Mononuclear cell (primary cell): ENCODE measurements at regions not wholly inside any gene's neighbourhood (a gene's known extent, or its start where the extent isn't known, plus 50 kb on each side); places are given as distances from the start of the nearest gene placed in this dataset.
"Not testable (repeated sequence)": the region's sequence is repeated elsewhere in the genome, so short reads cannot be mapped to it uniquely, and the experiment has no call there.

Source experiments
- H3K27me3 ChIP-seq: 2 replicates; pipeline ENCODE4 v1.6.0; 2011; ENCODE audit warnings: low read length, control low read depth; ENCODE audit not compliant: insufficient read depth
- H3K4me1 ChIP-seq: 2 replicates; pipeline ENCODE4 v1.5.1; 2011; ENCODE audit warnings: mild to moderate bottlenecking, low read length, control low read depth; ENCODE audit not compliant: insufficient read depth
- H3K4me3 ChIP-seq: 2 replicates; pipeline ENCODE4 v1.5.1; 2011; ENCODE audit warnings: mild to moderate bottlenecking, low read length, moderate library complexity
- H3K9me3 ChIP-seq: 2 replicates; pipeline ENCODE4 v1.5.1; 2011; ENCODE audit warnings: low read depth, mild to moderate bottlenecking, control low read depth, low read length

- Histone ChIP-seq H3K4me3 (no peak overlapping the region), H3K4me1 (no peaks in the 10 kb centered on the region), H3K27me3 (no peaks in the 10 kb centered on the region), H3K9me3 (no peaks in the 10 kb centered on the region)
Observed at GRCh38 chr7:56483861-56484550, 367.8 kb upstream of the NUPR2 start.

- no peaks in the 10 kb centered on the region for H3K27me3 ChIP-seq
- H3K9me3 ChIP-seq, result no peaks in the 10 kb centered on the region
- no peak overlapping the region for H3K4me3 ChIP-seq
- no peaks in the 10 kb centered on the region for H3K4me1 ChIP-seq
Observed at GRCh38 chr7:56483153-56483552, 366.9 kb upstream of the NUPR2 start.

DNA sequence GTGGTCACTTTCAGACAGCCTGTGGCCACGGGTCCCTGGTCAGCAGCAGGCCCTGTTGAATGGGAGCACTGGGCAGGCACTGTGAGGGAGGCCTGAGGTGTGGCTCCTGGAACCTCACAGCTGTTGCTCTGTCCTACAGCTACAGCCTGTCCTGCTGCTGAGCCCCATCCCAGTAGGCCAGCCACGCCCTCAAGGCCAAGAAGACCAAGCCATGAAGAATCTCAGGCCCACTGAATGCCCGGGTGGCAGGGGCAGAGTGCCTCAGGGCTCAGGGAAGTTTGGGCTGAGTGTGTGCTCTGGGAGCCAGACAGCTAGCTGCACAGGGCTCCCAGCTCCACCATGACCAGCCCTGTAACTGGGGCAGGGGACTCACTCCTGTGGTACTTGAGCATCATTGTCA is 363.5 kb upstream of the NUPR2 start:
- Histone ChIP-seq H3K9me3 (peaks cover 5% of the 10 kb centered on the region), H3K4me1 (no peaks in the 10 kb centered on the region), H3K4me3 (no peak overlapping the region), H3K27me3 (no peaks in the 10 kb centered on the region)

- peaks cover 5% of the 10 kb centered on the region for H3K9me3 ChIP-seq
- no peaks in the 10 kb centered on the region for H3K4me1 ChIP-seq
- no peak overlapping the region for H3K4me3 ChIP-seq
Observed at GRCh38 chr7:56479136-56479535, 362.9 kb upstream of the NUPR2 start.

DNA sequence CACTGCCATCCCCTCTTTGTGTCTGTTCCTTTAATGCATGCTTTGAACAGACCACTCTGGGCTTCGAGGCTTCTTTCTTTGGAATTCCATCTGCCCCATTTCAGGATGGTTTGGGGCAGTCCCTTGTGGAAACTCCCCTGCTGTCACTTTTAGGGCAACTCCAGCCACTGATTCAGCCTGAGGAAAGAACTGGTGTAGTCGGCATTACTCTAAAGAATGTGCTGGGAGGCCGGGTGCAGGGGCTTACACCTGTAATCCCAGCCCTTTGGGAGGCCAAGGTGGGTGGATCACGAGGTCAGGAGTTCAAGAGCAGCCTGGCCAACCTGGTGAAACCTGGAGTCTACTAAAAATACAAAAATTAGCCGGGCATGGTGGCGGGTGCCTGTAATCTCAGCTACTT is 358.1 kb upstream of the NUPR2 start:
- H3K4me3 ChIP-seq, result no peak overlapping the region
- peaks cover 23% of the 10 kb centered on the region for H3K9me3 ChIP-seq
- H3K4me1 ChIP-seq, result no peaks in the 10 kb centered on the region
- H3K27me3 ChIP-seq, result no peaks in the 10 kb centered on the region

More at GRCh38 chr7:56479136-56479535, 362.9 kb upstream of the NUPR2 start:
- no peaks in the 10 kb centered on the region for H3K27me3 ChIP-seq

GRCh38 chr7:56471811-56472210 is 355.6 kb upstream of the NUPR2 start:
- H3K4me3 ChIP-seq, result no peak overlapping the region
- H3K27me3 ChIP-seq, result no peaks in the 10 kb centered on the region
- H3K4me1 ChIP-seq, result no peaks in the 10 kb centered on the region
- H3K9me3 ChIP-seq, result peaks cover 46% of the 10 kb centered on the region

DNA sequence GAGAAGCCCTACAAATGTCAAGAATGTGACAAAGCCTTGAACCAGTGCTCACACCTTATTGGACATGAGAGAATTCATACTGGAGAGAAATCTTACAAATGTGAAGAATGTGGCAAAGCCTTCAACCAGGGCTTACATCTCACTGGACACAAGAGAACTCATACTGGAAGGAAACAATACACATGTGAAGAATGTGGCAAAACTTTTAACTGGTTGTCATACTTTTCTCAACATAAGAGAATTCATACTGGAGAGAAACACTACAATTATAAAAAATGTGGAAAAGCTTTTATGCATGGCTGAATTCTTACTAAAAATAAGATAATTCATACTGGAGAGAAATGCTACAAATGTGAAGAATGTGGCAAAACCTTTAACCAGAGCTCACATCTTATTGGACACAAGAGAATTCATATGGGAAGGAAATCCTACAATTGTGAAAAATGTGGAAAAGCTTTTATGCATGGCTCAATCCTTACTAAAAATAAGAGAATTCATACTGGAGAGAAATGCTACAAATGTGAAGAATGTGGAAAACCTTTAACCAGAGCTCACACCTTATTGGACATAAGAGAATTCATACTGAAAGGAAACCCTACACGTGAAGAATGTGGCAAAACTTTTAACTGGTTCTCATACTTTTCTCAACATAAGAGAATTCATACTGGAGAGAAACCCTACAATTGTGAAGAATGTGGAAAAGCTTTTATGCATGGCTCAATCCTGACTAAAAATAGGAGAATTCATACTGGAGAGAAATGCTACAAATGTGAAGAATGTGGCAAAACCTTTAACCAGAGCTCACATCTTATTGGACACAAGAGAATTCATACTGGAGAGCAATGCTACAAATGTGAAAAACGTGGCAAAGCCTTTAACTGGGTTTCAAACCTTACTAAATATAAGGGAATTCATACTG is 350.6 kb upstream of the NUPR2 start:
- not testable (repeated sequence) for H3K4me3 ChIP-seq, H3K27me3 ChIP-seq, H3K4me1 ChIP-seq
- peaks cover 85% of the 10 kb centered on the region for H3K9me3 ChIP-seq

DNA sequence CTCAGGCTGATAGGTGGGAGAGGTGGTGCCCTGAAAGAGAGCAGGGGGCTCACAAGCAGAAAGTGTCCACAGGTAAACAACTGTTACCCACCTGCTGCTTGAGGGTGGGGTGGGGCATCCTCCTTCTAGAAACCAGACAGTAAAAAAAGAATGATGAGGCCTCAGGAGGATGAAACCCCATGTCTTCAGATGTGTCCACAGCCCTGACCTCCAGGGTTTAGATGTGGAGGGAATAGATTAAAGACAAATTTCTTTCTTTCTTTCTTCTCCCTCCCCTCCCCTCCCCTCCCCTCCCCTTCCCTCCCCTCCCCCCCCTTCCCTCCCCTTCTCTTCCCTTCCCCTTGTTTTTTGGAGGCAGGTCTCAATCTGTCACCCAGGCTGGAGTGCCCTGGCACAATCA is 333.5 kb upstream of the NUPR2 start:
- Histone ChIP-seq H3K4me1 (no peaks in the 10 kb centered on the region), H3K27me3 (no peaks in the 10 kb centered on the region), H3K4me3 (no peak overlapping the region), H3K9me3 (peaks cover 15% of the 10 kb centered on the region)

DNA sequence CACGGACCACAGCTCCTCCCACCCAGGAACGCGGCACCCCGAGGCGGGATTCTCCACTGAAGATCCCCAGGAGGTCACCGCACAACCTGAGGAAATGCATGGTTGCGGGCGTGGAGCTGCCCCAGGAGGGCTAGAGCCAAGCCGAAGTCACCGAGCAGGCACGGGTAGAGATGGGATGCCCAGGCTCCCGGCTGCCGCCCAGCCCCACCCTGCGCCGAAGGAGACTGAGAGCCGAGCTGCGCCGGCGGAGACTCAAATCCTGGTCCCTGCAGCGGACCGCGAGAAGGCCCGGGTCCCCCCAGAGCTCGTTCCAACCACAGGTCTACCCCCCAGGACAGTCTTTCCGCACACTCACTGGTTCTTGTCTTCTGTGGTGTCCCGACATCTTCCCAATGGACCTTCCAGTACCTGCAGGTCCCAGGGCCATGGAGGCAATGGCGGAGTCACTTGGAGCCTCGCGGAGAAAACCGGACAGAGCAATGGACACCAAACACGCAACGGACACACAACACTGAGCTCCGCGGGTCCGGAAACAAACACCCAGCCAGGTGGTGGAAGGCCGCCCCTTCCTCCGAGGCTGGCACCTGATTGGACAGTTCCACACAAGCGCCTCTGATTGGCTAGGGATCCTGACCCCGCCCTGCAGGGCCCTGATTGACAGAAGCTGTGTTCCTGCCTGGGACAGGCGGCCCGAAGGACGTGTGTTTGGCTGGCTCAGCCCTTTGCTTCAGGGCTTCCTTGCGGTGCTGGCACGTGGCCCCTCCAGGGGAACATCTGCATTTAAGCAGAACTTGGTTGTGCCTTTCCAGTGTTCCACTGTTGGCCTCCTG is 331.9 kb upstream of the NUPR2 start:
- no peaks in the 10 kb centered on the region for H3K27me3 ChIP-seq
- peaks cover 27% of the 10 kb centered on the region for H3K9me3 ChIP-seq
- H3K4me3 ChIP-seq, result no peak overlapping the region

DNA sequence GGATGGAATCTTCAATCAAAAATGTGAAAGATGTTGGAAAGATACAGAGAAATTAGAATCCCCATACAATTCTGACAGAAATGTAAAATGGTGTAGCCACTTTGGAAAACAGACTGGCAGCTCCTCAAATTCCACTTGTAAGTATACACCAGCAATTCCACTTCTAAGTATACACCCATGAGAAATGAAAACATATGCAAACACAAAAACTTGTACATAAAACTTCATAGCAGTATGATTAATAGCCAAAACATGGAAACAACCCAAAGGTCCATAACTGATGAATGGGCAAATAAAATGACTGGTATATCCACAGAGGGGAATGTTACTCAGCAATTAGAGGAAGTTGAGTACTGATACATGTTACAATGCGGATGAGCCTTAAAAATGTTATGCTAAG is 304.3 kb upstream of the NUPR2 start:
- not testable (repeated sequence) for H3K4me1 ChIP-seq, H3K27me3 ChIP-seq, H3K9me3 ChIP-seq, H3K4me3 ChIP-seq

More for the DNA sequence above, 331.9 kb upstream of the NUPR2 start:
- no peaks in the 10 kb centered on the region for H3K4me1 ChIP-seq

- Histone ChIP-seq H3K4me1 (no peaks in the 10 kb centered on the region), H3K4me3 (no peak overlapping the region), H3K27me3 (no peaks in the 10 kb centered on the region), H3K9me3 (no peaks in the 10 kb centered on the region)
Observed at GRCh38 chr7:56375173-56375572, 259.0 kb upstream of the NUPR2 start.

- H3K4me1 ChIP-seq, H3K27me3 ChIP-seq, H3K9me3 ChIP-seq, H3K4me3 ChIP-seq: not testable (repeated sequence)
Observed at GRCh38 chr7:56374666-56375065, 258.4 kb upstream of the NUPR2 start.

- not testable (repeated sequence) for H3K4me1 ChIP-seq, H3K9me3 ChIP-seq, H3K27me3 ChIP-seq, H3K4me3 ChIP-seq
Observed at GRCh38 chr7:56373314-56373713, 257.1 kb upstream of the NUPR2 start.

GRCh38 chr7:56371792-56372191 is 255.6 kb upstream of the NUPR2 start:
- H3K9me3 ChIP-seq, H3K4me1 ChIP-seq, H3K27me3 ChIP-seq, H3K4me3 ChIP-seq: not testable (repeated sequence)

GRCh38 chr7:56370208-56370872 is 254.1 kb upstream of the NUPR2 start:
- H3K27me3 ChIP-seq, H3K4me3 ChIP-seq, H3K9me3 ChIP-seq, H3K4me1 ChIP-seq: not testable (repeated sequence)
